Psoas muscle (tissue), 7 donors: ENCODE measurements at regions not wholly inside any gene's neighbourhood (a gene's known extent, or its start where the extent isn't known, plus 50 kb on each side); places are given as distances from the start of the nearest gene placed in this dataset.

Experiments used
- ATAC-seq, 4 donors: fragments of 200-7000 bp; cut with Tn5 transposase; one replicate each; pipeline ENCODE4 v1.9.1; 2020; ENCODE audit warnings: moderate library complexity in 3 of 4, mild to moderate bottlenecking in 2 of 4
- DNase-seq, 2 donors: peaks; one replicate each; pipeline ENCODE4 v3.0.0-alpha.2; 2020
- H3K27ac ChIP-seq: fragments of 200-600 bp; one replicate; pipeline ENCODE4 v1.8.0; 2022
- H3K27me3 ChIP-seq, 3 donors: fragments of 200-600 bp in 1 of 3; one replicate each; pipeline versions ENCODE4 v1.6.1 to v1.8.0; 2013 to 2022; ENCODE audit warnings: low read length in 2 of 3, mild to moderate bottlenecking in 2 of 3, moderate library complexity in 1 of 3; ENCODE audit not compliant: insufficient read depth in 3 of 3
- H3K36me3 ChIP-seq, 2 donors: fragments of 200-600 bp in 1 of 2; one replicate each; pipeline versions ENCODE4 v1.6.1 to v1.8.0; 2013 to 2022; ENCODE audit warnings: low read depth in 1 of 2, mild to moderate bottlenecking in 1 of 2, moderate library complexity in 1 of 2; ENCODE audit not compliant: insufficient read depth in 1 of 2
- H3K4me1 ChIP-seq: fragments of 200-600 bp; one replicate; pipeline ENCODE4 v1.8.0; 2022
- H3K4me3 ChIP-seq: fragments of 200-600 bp; one replicate; pipeline ENCODE4 v1.8.0; 2022; ENCODE audit warnings: mild to moderate bottlenecking
- H3K9me3 ChIP-seq: fragments of 200-600 bp; one replicate; pipeline ENCODE4 v1.8.0; 2022
- CTCF ChIP-seq: fragments of 200-600 bp; IDR thresholded peaks from one replicate; pipeline ENCODE4 v1.8.0; 2022; ENCODE audit warnings: antibody characterized with exemption
- WGBS, 3 donors: extraction: QIAGEN DNeasy Blood & Tissue Kit; methylation state at CpG; one replicate each; pipeline versions ENCODE4 v1.1.6 to v1.1.7; 2013; 5-methylcytosine and 5-hydroxymethylcytosine counted together
- intact Hi-C, 2 donors: fragments of 100-400 bp; cut with DNase I; formaldehyde crosslinking; loops; one replicate each; pipeline versions ENCODE4 v1.11.0 to v1.14.2; 2022
- donor health status: healthy with polysubstance abuse.
- donor health status: DM: no; HTN: no; CAD: no; lungs with moderate emphysema.
- donor health status: Bipolar disorder and iron deficiency.
- donor health status: healthy.
- donor health status: DM: yes; HTN: yes; CAD: no.
- donor health status: DM: no; HTN: no; CAD: no.
- donor health status: DM: yes; HTN: yes; CAD: no.

- 13 to 26% (median 16%) methylated on average over 2 of the region's 2 CpGs for WGBS, 3 donors
- intact Hi-C loops: no loop called here
- no peak overlapping the region for H3K27ac ChIP-seq
Observed at GRCh38 chr4:33085709-33086108, 2365.5 kb downstream of the PCDH7 start.

GRCh38 chr4:33086331-33086925 is 2366.3 kb downstream of the PCDH7 start:
- WGBS, 3 donors: 17 to 26% (median 22%) methylated on average over 2 of the region's 2 CpGs
- DNase-seq: no peak
- H3K27me3 ChIP-seq: no peaks in the 10 kb centered on the region
- no peaks in the 10 kb centered on the region for H3K36me3 ChIP-seq
- no peak for ATAC-seq
- no peak for TF ChIP-seq CTCF
- no peak overlapping the region for H3K4me3 ChIP-seq
- H3K27ac ChIP-seq: no peak overlapping the region
- intact Hi-C loops: no loop called here
- no peaks in the 10 kb centered on the region for H3K9me3 ChIP-seq
- H3K4me1 ChIP-seq: no peaks in the 10 kb centered on the region

More at GRCh38 chr4:33085709-33086108, 2365.5 kb downstream of the PCDH7 start:
- Histone ChIP-seq H3K9me3 (no peaks in the 10 kb centered on the region), H3K4me1 (no peaks in the 10 kb centered on the region), H3K36me3 (no peaks in the 10 kb centered on the region), H3K4me3 (no peak overlapping the region), H3K27me3 (no peaks in the 10 kb centered on the region)
- ATAC-seq (no peak), DNase-seq (no peak)
- no peak for TF ChIP-seq CTCF

- WGBS, 3 donors: 53 to 67% (median 57%) methylated on average over 2 of the region's 2 CpGs
- intact Hi-C loops: no loop called here
- no peak for TF ChIP-seq CTCF
- H3K4me3 ChIP-seq: no peak overlapping the region
- H3K9me3 ChIP-seq: no peaks in the 10 kb centered on the region
- H3K4me1 ChIP-seq: no peaks in the 10 kb centered on the region
- no peaks in the 10 kb centered on the region for H3K27me3 ChIP-seq
- DNase-seq (no peak), ATAC-seq (no peak)
- H3K27ac ChIP-seq: no peak overlapping the region
- H3K36me3 ChIP-seq: no peaks in the 10 kb centered on the region
Observed at GRCh38 chr4:33088713-33089112, 2368.5 kb downstream of the PCDH7 start.

- intact Hi-C loops: no loop called here
- Histone ChIP-seq H3K36me3 (no peaks in the 10 kb centered on the region), H3K27me3 (no peaks in the 10 kb centered on the region), H3K4me1 (no peaks in the 10 kb centered on the region), H3K4me3 (no peak overlapping the region), H3K9me3 (no peaks in the 10 kb centered on the region), H3K27ac (no peak overlapping the region)
- no peak for TF ChIP-seq CTCF
- WGBS, 3 donors: 77 to 84% (median 83%) methylated on average over 6 of the region's 6 CpGs
- ATAC-seq: no peak
- no peak for DNase-seq
Observed at GRCh38 chr4:33090910-33091309, 2370.7 kb downstream of the PCDH7 start.

- ATAC-seq (no peak), DNase-seq (no peak)
- TF ChIP-seq CTCF: no peak
Observed at GRCh38 chr4:33091961-33092360, 2371.8 kb downstream of the PCDH7 start.

More at GRCh38 chr4:33091961-33092360, 2371.8 kb downstream of the PCDH7 start:
- Histone ChIP-seq H3K27me3 (no peaks in the 10 kb centered on the region), H3K27ac (no peak overlapping the region), H3K9me3 (no peaks in the 10 kb centered on the region), H3K4me3 (no peak overlapping the region), H3K4me1 (no peaks in the 10 kb centered on the region), H3K36me3 (no peaks in the 10 kb centered on the region)
- WGBS, 3 donors: 90 to 94% (median 92%) methylated on average over 3 of the region's 3 CpGs
- intact Hi-C loops: no loop called here
